PC-3 (cell line): ENCODE measurements at regions not wholly inside any gene's neighbourhood (a gene's known extent, or its start where the extent isn't known, plus 50 kb on each side); places are given as distances from the start of the nearest gene placed in this dataset.

Experiments
- ATAC-seq: fragments of 200-7000 bp; cut with Tn5 transposase; 2 replicates; pipeline ENCODE4 v1.9.1; 2020; ENCODE audit warnings: mild to moderate bottlenecking, moderate library complexity
- BruUV-seq: library from RNA; stranded (reverse); fragments of 400-500 nt; replicated peaks from 2 replicates; lab custom pipeline; 2021; lab: Mats Ljungman, UMichigan
- CTCF ChIA-PET: fragments of 300-600 bp; sonication (Branson Sonifier 250); formaldehyde crosslinking; loops from one replicate; lab custom pipeline; 2022; ENCODE audit warnings: antibody characterized with exemption; lab: Charles Lee
- POLR2A ChIA-PET: fragments of 300-600 bp; sonication (Branson Sonifier 250); formaldehyde crosslinking; loops from one replicate; lab custom pipeline; 2022; ENCODE audit warnings: antibody characterized with exemption; ENCODE audit not compliant: unreplicated experiment; lab: Charles Lee
- DNase-seq: peaks from one replicate; pipeline ENCODE4 v3.0.0-alpha.2; 2015
- H2AFZ ChIP-seq: fragments of 300-600 bp; sonication (generic); 2 replicates; pipeline ENCODE4 v1.6.0; 2016; ENCODE audit warnings: antibody characterized with exemption, low read length
- H3F3A ChIP-seq: fragments of 300-600 bp; sonication (generic); one replicate; pipeline ENCODE4 v1.6.0; 2017; ENCODE audit warnings: antibody characterized with exemption, low read length, control low read depth, mild to moderate bottlenecking; ENCODE audit not compliant: unreplicated experiment
- H3K27ac ChIP-seq: fragments of 300-600 bp; sonication (generic); 2 replicates; pipeline ENCODE4 v1.5.1; 2016; ENCODE audit warnings: mild to moderate bottlenecking, low read length
- H3K27me3 ChIP-seq: fragments of 300-600 bp; sonication (generic); 2 replicates; pipeline ENCODE4 v1.6.1; 2016; ENCODE audit warnings: low read length, mixed read lengths
- H3K36me3 ChIP-seq: fragments of 300-600 bp; sonication (generic); 2 replicates; pipeline ENCODE4 v1.6.1; 2016; ENCODE audit warnings: low read depth, mixed run types, low read length, mixed read lengths
- H3K4me1 ChIP-seq: fragments of 300-600 bp; sonication (generic); 2 replicates; pipeline ENCODE4 v1.5.1; 2016; ENCODE audit warnings: low read length; ENCODE audit not compliant: insufficient read depth
- H3K4me2 ChIP-seq: fragments of 300-600 bp; sonication (generic); 2 replicates; pipeline ENCODE4 v1.6.0; 2016; ENCODE audit warnings: low read length
- H3K4me3 ChIP-seq: fragments of 300-600 bp; sonication (generic); 2 replicates; pipeline ENCODE4 v1.5.1; 2016; ENCODE audit warnings: mild to moderate bottlenecking, low read length, mixed read lengths
- H3K79me2 ChIP-seq: fragments of 300-600 bp; sonication (generic); 2 replicates; pipeline ENCODE4 v1.6.1; 2017; ENCODE audit warnings: low read length, mixed read lengths
- H3K9ac ChIP-seq: fragments of 300-600 bp; sonication (generic); 2 replicates; pipeline ENCODE4 v1.6.0; 2016; ENCODE audit warnings: mild to moderate bottlenecking, low read length
- H3K9me2 ChIP-seq: fragments of 300-600 bp; sonication (generic); replicated peaks from 2 replicates; pipeline ENCODE4 v1.6.1; 2016; ENCODE audit warnings: mixed run types, low read length, mixed read lengths
- H3K9me3 ChIP-seq: fragments of 300-600 bp; sonication (generic); 2 replicates; pipeline ENCODE4 v1.6.1; 2016; ENCODE audit warnings: low read length, mixed read lengths
- H4K20me1 ChIP-seq: fragments of 300-600 bp; sonication (generic); 2 replicates; pipeline ENCODE4 v1.6.1; 2016; ENCODE audit warnings: low read length, mixed read lengths
- EZH2 ChIP-seq: fragments of 300-600 bp; sonication (generic); IDR thresholded peaks from one replicate; pipeline ENCODE4 v1.6.1; 2017; ENCODE audit warnings: antibody characterized with exemption, mild to moderate bottlenecking, low read length; ENCODE audit not compliant: unreplicated experiment
- EZH2phosphoT487 ChIP-seq: fragments of 300-600 bp; sonication (generic); IDR thresholded peaks from 2 replicates; pipeline ENCODE4 v1.6.1; 2018; ENCODE audit warnings: mild to moderate bottlenecking, antibody characterized with exemption, low read length, borderline replicate concordance
- intact Hi-C: fragments of 100-400 bp; cut with micrococcal nuclease; formaldehyde crosslinking; loops from 2 replicates; pipeline ENCODE4 v1.9.0; 2023
- TF ChIP-seq, protein P1 (sequence below): fragments of 300-600 bp; sonication (generic); conservative IDR thresholded peaks from 2 replicates; pipeline ENCODE4 v1.5.1; 2017; ENCODE audit warnings: antibody characterized with exemption, low read depth, mild to moderate bottlenecking, low read length

DNA sequence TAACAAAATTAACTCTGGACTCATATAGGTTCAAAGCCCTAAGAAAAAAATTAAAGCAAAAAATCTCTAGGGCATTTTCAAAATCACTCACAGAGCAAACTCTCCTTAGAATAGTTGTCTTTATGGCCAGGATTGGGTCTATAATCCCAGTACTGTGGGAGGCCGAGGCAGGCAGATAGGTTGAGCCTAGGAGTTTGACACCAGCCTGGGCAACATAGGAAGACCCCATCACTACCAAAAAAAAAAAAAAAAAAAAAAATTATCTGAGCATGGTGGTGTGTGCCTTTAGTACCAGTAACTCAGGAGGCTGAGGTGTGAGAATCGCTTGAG, 378.1 kb upstream of the TGFBR2 start:
- H2AFZ ChIP-seq = no peak overlapping the region
- intact Hi-C loops = no loop called here
- DNase-seq (no peak), ATAC-seq (no peak)
- no peaks in the 10 kb centered on the region for H3K27me3 ChIP-seq
- H3K36me3 ChIP-seq = no peaks in the 10 kb centered on the region
- H3K4me1 ChIP-seq = peaks cover 17% of the 10 kb centered on the region
- ChIA-PET POLR2A (no interaction called here), CTCF (no interaction called here)
- peak overlapping the region; percentile 17 for H3K4me2 ChIP-seq
- no peak overlapping the region for H3K9ac ChIP-seq
- no peaks in the 10 kb centered on the region for H3F3A ChIP-seq
- H3K27ac ChIP-seq = peak overlapping the region; percentile 60
- TF ChIP-seq, protein P1, sequence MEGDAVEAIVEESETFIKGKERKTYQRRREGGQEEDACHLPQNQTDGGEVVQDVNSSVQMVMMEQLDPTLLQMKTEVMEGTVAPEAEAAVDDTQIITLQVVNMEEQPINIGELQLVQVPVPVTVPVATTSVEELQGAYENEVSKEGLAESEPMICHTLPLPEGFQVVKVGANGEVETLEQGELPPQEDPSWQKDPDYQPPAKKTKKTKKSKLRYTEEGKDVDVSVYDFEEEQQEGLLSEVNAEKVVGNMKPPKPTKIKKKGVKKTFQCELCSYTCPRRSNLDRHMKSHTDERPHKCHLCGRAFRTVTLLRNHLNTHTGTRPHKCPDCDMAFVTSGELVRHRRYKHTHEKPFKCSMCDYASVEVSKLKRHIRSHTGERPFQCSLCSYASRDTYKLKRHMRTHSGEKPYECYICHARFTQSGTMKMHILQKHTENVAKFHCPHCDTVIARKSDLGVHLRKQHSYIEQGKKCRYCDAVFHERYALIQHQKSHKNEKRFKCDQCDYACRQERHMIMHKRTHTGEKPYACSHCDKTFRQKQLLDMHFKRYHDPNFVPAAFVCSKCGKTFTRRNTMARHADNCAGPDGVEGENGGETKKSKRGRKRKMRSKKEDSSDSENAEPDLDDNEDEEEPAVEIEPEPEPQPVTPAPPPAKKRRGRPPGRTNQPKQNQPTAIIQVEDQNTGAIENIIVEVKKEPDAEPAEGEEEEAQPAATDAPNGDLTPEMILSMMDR = no peak
- TF ChIP-seq EZH2 = no peak
- no peak for TF ChIP-seq EZH2phosphoT487
- no peaks in the 10 kb centered on the region for H3K9me2 ChIP-seq
- no TSS peak for BruUV-seq
- no peaks in the 10 kb centered on the region for H3K9me3 ChIP-seq
- H3K4me3 ChIP-seq = no peak overlapping the region
- H3K79me2 ChIP-seq = no peaks in the 10 kb centered on the region
- H4K20me1 ChIP-seq = no peaks in the 10 kb centered on the region

DNA sequence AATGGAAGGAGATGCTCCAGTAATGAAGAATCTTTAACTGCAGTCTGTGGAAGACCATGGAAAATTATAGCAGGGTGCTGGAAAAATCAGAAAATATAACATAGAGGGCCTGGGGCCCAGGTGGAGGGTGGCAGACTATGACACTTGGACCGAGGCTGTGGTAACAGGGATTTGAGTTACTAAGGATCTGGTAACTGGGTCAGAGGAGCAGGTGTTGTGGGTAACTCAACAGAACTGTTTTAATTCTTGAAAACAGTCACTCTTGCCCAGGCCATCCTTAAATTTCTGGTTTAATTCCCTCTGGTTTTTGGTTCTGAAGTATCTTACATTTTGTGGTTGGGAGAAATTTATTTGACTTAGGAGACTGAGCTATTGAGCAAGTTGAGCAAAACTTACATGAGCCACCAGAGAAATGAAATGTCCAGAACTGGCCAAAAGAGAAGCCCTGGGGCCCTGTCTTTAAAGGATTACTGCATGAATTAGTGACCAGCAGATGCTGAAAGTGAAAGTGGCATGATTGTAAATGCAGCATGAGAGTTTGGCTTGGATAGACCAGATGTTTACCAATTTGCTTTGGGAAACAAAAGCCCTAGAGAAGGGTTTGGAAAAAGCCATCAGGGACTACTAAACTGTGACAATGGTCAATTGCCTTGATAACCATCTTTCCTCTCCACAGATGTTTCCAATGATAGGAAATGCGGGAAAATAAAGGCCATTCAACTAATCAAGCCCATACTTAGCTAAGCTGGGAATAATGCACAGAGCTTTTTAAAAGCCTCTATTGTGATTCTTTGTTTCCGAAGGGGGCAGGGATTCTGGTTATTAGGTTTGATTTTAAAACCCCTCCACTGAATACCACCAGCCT, 374.9 kb upstream of the TGFBR2 start:
- DNase-seq (no peak), ATAC-seq (no peak)
- intact Hi-C loops = no loop called here
- Histone ChIP-seq H3K9me3 (no peaks in the 10 kb centered on the region), H3K79me2 (no peaks in the 10 kb centered on the region), H3K36me3 (no peaks in the 10 kb centered on the region), H3K9me2 (no peaks in the 10 kb centered on the region), H3K4me2 (no peak overlapping the region), H4K20me1 (no peaks in the 10 kb centered on the region), H3F3A (no peaks in the 10 kb centered on the region), H3K4me1 (peaks cover 32% of the 10 kb centered on the region), H3K27ac (no peak overlapping the region), H3K9ac (no peak overlapping the region), H3K27me3 (no peaks in the 10 kb centered on the region), H2AFZ (no peak overlapping the region), H3K4me3 (no peak overlapping the region)
- TF ChIP-seq EZH2 (no peak), EZH2phosphoT487 (no peak)
- TF ChIP-seq, protein P1 = no peak
- POLR2A ChIA-PET = interaction anchor here (0.6 kb wide), 1 partner anchor 288 kb away, joined by 12 read pairs; no protein-coding TSS in a partner anchor
- CTCF ChIA-PET = no interaction called here
- BruUV-seq = no TSS peak

DNA sequence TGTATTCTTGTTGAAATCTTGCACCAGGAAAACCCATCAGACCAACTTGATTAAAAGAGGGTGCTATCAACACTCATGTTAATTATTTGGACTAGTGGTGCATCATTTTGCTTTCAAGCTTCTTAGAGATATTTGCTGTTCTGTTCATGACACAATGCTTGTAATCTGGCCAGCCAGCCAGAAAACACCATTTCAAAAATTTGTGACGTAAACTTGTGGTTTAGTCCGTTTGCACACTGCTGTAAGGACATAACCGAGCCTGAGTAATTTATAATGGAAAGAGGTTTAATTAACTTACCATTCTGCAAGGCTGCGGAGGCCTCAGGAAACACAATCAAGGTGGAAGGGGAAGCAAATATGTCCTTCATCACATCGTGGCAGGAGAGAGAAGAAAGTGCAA, 374.3 kb upstream of the TGFBR2 start:
- H3K4me3 ChIP-seq = no peak overlapping the region
- H3K27me3 ChIP-seq = no peaks in the 10 kb centered on the region
- intact Hi-C loops = no loop called here
- H3F3A ChIP-seq = no peaks in the 10 kb centered on the region
- TF ChIP-seq EZH2 (no peak), EZH2phosphoT487 (no peak)
- TF ChIP-seq, protein P1 = no peak
- H4K20me1 ChIP-seq = no peaks in the 10 kb centered on the region
- no TSS peak for BruUV-seq
- no peak for ATAC-seq
- no peak overlapping the region for H3K27ac ChIP-seq
- no peaks in the 10 kb centered on the region for H3K9me3 ChIP-seq
- ChIA-PET POLR2A (no interaction called here), CTCF (no interaction called here)
- no peak overlapping the region for H3K9ac ChIP-seq
- peaks cover 31% of the 10 kb centered on the region for H3K4me1 ChIP-seq
- H2AFZ ChIP-seq = no peak overlapping the region
- no peaks in the 10 kb centered on the region for H3K9me2 ChIP-seq
- no peaks in the 10 kb centered on the region for H3K79me2 ChIP-seq
- no peak for DNase-seq
- H3K4me2 ChIP-seq = no peak overlapping the region
- no peaks in the 10 kb centered on the region for H3K36me3 ChIP-seq
